Endothelial cell of umbilical vein (primary cell): ENCODE measurements at regions not wholly inside any gene's neighbourhood (a gene's known extent, or its start where the extent isn't known, plus 50 kb on each side); places are given as distances from the start of the nearest gene placed in this dataset.

Experiments
- EZH2 ChIP-seq: IDR thresholded peaks from 2 replicates; pipeline ENCODE4 v1.6.1; 2012; ENCODE audit warnings: borderline replicate concordance, low read depth, mild to moderate bottlenecking, moderate library complexity, low read length, inconsistent platforms; ENCODE audit not compliant: severe bottlenecking
- JUN ChIP-seq: IDR thresholded peaks from 2 replicates; pipeline ENCODE4 v1.6.1; 2011; ENCODE audit warnings: borderline replicate concordance, low read depth; ENCODE audit not compliant: insufficient read length, insufficient read depth
- POLR2A ChIP-seq: IDR thresholded peaks from 2 replicates; pipeline ENCODE4 v1.6.1; 2012; ENCODE audit warnings: low read depth, mild to moderate bottlenecking, control low read depth, low read length
- POLR2AphosphoS5 ChIP-seq: IDR thresholded peaks from 2 replicates; pipeline ENCODE4 v1.6.1; 2012; ENCODE audit warnings: low read depth, mild to moderate bottlenecking, control low read depth, low read length, moderate library complexity; ENCODE audit not compliant: insufficient read depth
- TF ChIP-seq, protein P1 (sequence below), 2 donors: IDR thresholded peaks; 1 replicate in 1 of 2; 2 replicates in 1 of 2; pipeline ENCODE4 v1.5.1; 2011; ENCODE audit warnings: low read length in 2 of 2, mild to moderate bottlenecking in 2 of 2, moderate library complexity in 2 of 2, control low read depth in 1 of 2, inconsistent platforms in 1 of 2, low read depth in 1 of 2; ENCODE audit not compliant: insufficient read depth in 1 of 2; ENCODE audit errors: extremely low read depth in 1 of 2
- TF ChIP-seq, protein P2 (sequence below): IDR thresholded peaks from 2 replicates; pipeline ENCODE4 v1.6.1; 2011; ENCODE audit not compliant: insufficient read depth, insufficient read length

DNA sequence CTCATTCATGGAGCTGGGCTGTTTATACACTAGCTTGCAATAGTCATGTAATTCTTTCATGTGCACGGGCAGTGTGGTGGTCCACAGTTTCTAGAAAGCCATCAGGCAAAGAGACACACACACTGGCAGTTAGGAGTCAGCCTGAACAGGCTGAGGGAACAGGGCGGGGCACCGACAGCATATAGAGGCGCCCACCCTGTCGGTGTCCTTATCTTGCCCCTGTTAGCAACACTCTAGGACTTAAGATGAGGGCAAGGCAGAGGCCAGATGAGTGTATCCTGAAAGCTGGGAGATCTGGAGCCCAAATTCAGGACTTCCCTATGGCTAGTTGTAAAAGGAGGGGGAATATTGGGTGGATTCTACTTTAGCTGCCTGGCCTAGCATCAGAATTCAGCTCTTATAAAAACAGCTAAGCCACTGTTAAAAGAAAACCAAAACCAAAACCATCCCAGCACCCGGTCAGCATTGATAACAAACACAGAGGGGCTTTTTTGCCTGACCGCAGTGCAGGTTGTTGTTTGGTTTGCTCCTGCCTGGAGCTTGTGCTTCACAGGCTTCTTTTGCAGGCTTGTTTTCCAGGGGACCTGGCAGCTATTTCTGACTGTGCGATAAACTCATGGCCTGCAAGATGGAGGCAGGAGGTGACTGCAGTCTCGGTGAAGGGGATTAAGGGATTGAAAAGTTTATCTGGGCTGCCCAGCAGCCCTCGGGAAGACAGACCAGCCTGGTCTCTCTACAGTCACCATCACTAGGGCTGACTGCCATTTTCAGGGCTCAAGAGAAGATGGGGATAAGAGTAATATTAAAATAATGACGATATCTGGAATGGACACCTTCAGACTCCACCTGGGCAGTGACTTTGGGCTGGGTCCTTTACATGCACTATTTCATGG, 638.9 kb downstream of the MID1IP1 start:
- TF ChIP-seq, protein P1, sequence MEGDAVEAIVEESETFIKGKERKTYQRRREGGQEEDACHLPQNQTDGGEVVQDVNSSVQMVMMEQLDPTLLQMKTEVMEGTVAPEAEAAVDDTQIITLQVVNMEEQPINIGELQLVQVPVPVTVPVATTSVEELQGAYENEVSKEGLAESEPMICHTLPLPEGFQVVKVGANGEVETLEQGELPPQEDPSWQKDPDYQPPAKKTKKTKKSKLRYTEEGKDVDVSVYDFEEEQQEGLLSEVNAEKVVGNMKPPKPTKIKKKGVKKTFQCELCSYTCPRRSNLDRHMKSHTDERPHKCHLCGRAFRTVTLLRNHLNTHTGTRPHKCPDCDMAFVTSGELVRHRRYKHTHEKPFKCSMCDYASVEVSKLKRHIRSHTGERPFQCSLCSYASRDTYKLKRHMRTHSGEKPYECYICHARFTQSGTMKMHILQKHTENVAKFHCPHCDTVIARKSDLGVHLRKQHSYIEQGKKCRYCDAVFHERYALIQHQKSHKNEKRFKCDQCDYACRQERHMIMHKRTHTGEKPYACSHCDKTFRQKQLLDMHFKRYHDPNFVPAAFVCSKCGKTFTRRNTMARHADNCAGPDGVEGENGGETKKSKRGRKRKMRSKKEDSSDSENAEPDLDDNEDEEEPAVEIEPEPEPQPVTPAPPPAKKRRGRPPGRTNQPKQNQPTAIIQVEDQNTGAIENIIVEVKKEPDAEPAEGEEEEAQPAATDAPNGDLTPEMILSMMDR (IDR thresholded peaks at IDR 0.05; ENCODE audit: extremely low read depth in 1 of 2, insufficient read depth in 1 of 2, low read depth in 1 of 2, low read length in 2 of 2) = no peak
- TF ChIP-seq POLR2A (no peak), EZH2 (no peak), POLR2AphosphoS5 (no peak), JUN (no peak)
- TF ChIP-seq, protein P2, sequence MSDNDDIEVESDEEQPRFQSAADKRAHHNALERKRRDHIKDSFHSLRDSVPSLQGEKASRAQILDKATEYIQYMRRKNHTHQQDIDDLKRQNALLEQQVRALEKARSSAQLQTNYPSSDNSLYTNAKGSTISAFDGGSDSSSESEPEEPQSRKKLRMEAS = no peak
